HG03159 (cell line): ENCODE measurements at regions not wholly inside any gene's neighbourhood (a gene's known extent, or its start where the extent isn't known, plus 50 kb on each side); places are given as distances from the start of the nearest gene placed in this dataset.

Source experiments
- ATAC-seq: cut with Tn5 transposase; IDR thresholded peaks from one replicate; pipeline ENCODE4 v1.9.1; 2021; ENCODE audit warnings: mild to moderate bottlenecking, moderate library complexity; ENCODE audit not compliant: unreplicated experiment

- ATAC-seq = no peak
These were observed 824.6 kb downstream of the TUSC7 start for GRCh38 chr3:117534138-117534537.

- no peak for ATAC-seq
These were observed 826.4 kb downstream of the TUSC7 start for GRCh38 chr3:117536006-117536405.

DNA sequence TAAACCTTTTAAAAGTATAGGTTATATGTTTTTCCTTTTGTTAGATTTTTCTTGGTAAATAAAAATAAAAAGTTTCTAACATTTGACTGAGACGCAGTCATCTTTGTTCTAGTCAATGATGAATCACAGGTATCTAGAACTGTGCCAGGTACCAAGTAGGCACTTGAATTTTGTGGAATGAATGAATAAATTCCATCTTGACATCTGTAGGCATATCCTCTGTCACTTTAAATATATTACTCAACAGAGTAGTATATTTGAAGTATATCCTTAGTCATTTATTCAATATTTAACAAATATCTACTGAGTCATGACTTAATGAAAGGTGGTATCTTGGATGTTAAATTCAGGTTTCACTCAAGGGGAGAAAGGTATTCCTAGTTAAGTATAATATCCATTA lies 828.4 kb downstream of the TUSC7 start:
- ATAC-seq = no peak

DNA sequence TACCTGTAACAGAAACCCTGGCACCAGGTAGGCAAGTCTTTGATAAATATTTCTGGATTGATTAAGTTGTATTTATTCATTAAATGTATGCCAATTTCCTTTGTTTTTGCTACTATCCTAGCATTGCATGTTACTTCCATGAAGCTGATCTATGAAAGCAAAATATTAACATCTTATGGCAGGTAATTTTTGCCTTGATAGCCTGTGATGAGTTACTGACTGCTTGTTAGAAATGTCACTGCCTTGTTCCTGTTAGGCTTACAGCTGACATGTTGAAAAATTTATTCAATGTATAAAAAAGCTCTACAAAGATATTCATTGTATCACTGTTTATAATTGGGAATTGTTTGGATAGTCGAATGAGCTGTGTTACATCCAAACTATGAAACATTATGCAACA lies 830.1 kb downstream of the TUSC7 start:
- no peak for ATAC-seq

- ATAC-seq = no peak
These were observed 831.0 kb downstream of the TUSC7 start for GRCh38 chr3:117540597-117540996.

DNA sequence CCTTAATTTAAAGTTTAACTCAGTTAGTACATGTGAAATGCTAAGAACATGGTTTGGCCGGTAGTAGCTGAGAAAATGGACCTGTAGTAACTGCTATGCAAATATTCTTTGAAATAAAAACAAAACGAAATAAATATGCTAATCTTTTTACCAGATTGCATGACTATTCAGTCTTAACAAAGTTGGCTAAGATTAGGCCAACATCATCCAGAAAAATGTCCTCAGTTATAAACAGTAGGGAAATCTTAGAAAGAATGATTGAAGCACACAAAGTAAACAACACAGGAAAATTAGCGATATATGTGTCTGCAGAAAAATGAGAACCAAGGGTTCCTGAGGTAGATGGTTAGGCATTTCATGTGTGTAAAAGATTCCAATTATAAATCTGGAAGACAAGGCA lies 832.1 kb downstream of the TUSC7 start:
- ATAC-seq = no peak

DNA sequence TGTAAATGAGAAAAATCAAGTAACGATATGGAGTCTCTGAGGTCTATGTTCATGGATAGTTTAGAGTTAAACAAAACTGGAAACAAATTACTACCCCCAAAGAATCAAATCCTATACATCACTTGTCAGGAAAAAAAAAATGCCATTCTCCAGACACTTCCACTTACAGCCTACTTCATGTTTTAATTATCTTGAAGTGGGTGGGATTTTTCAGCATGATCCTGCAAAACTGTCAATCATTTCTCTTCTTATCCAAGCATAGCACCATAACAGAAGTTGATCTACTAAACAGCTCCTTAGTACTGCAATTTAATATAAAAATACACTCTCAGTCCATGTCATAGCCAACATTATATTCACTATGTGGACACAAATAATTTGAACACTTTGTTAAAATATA lies 833.9 kb downstream of the TUSC7 start:
- no peak for ATAC-seq

DNA sequence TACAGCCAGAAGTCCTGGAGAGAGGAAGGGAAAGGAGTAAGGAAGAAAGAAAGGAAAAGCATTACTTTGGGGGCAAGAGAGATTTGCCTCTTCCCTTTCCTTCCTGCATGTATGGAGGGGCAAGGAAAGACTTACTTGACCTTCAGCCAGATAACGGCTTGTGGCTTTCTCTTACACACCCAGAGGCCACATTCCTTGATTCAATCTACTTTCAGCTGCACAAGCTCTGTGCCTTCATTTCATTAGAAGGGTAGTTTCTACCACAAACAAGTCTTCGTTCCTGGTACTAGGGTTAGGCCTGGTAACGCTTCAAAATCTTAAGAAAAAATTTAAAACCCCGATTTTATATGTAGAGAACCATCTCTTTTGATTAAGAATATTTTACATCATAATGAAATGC lies 835.9 kb downstream of the TUSC7 start:
- no peak for ATAC-seq

- ATAC-seq = no peak
These were observed 838.5 kb downstream of the TUSC7 start for GRCh38 chr3:117547956-117548550.

DNA sequence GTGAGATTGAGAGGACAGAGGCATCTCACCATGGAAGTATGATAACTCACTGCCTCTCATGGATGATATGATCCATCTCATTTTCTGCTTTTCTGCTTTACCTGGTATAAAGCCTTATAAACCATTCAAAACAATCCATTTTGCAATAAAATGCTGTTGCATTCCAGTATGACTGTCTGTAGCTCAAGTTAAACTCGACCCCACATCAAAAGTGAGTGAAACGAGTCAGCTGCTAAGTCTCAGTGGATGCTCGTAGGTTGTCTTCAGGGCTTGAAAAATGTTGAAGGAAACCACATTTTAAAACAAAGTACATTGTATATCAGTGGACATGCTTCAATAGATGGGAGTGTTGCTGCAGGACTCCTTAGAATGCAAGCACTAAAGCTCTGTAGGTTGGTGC lies 839.0 kb downstream of the TUSC7 start:
- no peak for ATAC-seq

GRCh38 chr3:117549716-117550115 lies 840.1 kb downstream of the TUSC7 start:
- no peak for ATAC-seq

DNA sequence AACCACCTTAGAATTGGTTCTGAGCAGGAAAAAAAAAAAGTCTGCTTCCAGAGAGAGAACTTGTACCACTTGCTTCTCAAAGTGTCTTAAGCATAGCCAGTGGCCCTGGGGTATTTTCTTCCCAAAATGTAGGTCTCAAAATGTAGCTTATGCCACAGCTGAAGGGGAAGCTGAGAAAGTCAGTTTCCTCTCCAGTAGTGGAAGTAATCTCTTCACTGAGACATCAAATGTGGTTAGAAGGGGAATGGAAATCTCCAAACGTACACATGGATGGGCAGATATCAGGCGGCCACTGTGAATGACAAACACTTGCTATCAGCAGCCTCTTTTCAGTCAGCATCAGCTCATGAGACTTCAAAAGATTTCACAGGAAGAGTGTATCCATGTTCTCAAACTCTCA lies 841.2 kb downstream of the TUSC7 start:
- ATAC-seq = no peak

GRCh38 chr3:117553461-117553860 lies 843.9 kb downstream of the TUSC7 start:
- ATAC-seq = peak; percentile 96

- no peak for ATAC-seq
These were observed 847.2 kb downstream of the TUSC7 start for GRCh38 chr3:117556646-117557407.

DNA sequence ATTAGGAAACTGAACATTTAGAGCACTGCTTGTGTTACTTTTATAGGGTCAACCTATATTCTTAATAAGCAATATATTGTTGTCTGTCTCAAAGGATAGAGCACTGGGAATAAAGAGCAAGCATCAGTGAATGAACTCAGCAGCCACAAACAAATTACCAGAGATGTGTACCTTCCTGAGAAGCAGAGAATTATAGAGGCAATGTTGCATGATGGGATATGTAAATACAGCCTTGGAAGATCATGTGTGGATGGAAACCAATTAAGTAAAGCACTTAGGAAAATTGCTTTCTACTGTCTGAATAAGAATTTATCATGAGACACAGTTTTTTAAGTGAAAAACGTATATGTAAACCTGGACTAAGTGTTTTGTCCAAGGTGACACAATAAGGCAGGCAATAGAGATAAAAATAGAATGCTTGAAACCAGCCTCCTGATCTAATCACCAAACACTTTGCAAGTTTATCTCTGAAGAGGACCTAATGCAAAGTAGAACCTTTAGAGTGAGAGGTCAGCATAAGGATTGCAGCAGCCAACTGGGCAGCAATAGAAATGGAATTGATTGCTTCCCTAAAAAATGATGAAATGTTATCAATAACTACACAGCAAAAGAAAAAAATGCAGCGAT lies 848.0 kb downstream of the TUSC7 start:
- ATAC-seq = no peak

DNA sequence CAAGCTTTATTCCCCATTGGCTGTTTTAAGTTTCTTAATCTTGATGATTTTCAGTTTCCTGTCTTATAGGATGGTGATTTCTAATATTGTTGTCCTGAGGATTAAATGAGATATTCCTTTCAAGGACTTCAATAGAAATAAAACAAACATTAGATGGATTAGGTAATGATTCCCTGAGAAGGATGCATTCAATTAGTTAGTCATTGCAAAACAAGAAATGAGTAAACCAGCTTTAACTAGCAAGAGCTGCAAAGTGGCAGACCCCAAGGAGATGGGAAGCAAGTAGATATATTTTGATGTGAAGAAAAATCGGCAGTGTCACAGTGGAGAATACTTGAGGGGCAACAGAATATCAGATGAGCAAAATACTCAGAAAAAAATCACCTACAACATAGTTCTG lies 849.1 kb downstream of the TUSC7 start:
- no peak for ATAC-seq

- no peak for ATAC-seq
These were observed 852.4 kb downstream of the TUSC7 start for GRCh38 chr3:117562000-117562399.

- ATAC-seq = no peak
These were observed 853.5 kb downstream of the TUSC7 start for GRCh38 chr3:117563063-117563462.

- ATAC-seq = no peak
These were observed 856.2 kb downstream of the TUSC7 start for GRCh38 chr3:117565777-117566176.

DNA sequence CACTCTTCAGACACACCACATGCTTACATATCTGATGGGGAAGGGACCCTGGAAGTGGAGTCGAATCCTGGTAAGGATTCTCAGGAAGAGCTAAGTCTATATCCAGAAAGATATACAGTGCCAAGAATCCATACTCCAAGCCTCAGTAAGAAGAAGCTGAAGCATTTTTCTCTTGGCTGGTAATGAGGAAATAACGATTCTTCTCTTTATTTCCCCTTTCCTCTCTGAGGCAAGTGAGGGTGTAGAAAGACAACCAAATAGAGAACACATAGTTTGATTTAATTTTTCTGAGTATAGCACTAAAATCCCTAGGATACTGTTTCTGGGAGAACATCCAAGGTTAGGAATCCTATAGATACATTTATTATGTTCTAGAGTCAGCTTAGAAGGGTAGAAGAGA lies 857.3 kb downstream of the TUSC7 start:
- ATAC-seq = no peak

GRCh38 chr3:117567382-117567781 lies 857.8 kb downstream of the TUSC7 start:
- ATAC-seq = no peak

DNA sequence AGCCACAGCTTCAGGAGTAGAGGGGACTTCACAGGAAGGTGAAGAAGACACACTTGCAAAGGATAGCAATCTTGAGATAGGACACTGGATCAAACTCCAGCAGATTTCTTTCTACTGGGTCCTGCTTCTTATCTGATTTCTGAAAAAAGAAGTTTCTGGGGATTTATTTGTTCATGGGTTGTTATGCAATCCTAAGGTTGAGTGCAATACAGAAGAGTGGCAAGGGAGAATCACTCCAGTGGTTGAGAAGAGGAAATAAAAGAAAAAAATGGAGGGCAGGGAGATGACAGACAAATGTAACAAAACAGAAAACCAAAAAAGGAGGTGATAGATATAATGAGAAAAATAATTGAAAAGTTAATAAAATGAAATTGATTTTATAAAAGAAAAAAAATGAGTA lies 858.3 kb downstream of the TUSC7 start:
- no peak for ATAC-seq
